WERI-Rb-1 (cell line): ENCODE measurements at regions not wholly inside any gene's neighbourhood (a gene's known extent, or its start where the extent isn't known, plus 50 kb on each side); places are given as distances from the start of the nearest gene placed in this dataset.

Experiments used
- DNase-seq: peaks from one replicate; pipeline ENCODE4 v3.0.0-alpha.2; 2020
- H3K27ac ChIP-seq: fragments of 250-450 bp; sonication (Bioruptor Pico); 2 replicates; pipeline ENCODE4 v1.5.1; 2020; ENCODE audit warnings: mild to moderate bottlenecking, moderate library complexity
- H3K27me3 ChIP-seq: fragments of 250-450 bp; sonication (Bioruptor Pico); 2 replicates; pipeline ENCODE4 v1.5.1; 2021; ENCODE audit warnings: mild to moderate bottlenecking, low read depth, moderate library complexity; ENCODE audit not compliant: insufficient read depth, severe bottlenecking
- H3K36me3 ChIP-seq: fragments of 250-450 bp; sonication (Bioruptor Pico); 2 replicates; pipeline ENCODE4 v1.5.1; 2020; ENCODE audit warnings: mild to moderate bottlenecking, moderate library complexity
- H3K4me3 ChIP-seq: 2 replicates; pipeline ENCODE4 v1.5.1; 2011; ENCODE audit warnings: low read depth, mild to moderate bottlenecking, control low read depth, low read length
- H3K9me3 ChIP-seq: fragments of 250-450 bp; sonication (Bioruptor Pico); 2 replicates; pipeline ENCODE4 v1.5.1; 2021; ENCODE audit warnings: mild to moderate bottlenecking, moderate library complexity; ENCODE audit not compliant: severe bottlenecking
- TF ChIP-seq, protein P1 (sequence below): IDR thresholded peaks from 2 replicates; pipeline ENCODE4 v1.5.1; 2011; ENCODE audit warnings: low read depth, mild to moderate bottlenecking, control low read depth, inconsistent platforms, low read length

DNA sequence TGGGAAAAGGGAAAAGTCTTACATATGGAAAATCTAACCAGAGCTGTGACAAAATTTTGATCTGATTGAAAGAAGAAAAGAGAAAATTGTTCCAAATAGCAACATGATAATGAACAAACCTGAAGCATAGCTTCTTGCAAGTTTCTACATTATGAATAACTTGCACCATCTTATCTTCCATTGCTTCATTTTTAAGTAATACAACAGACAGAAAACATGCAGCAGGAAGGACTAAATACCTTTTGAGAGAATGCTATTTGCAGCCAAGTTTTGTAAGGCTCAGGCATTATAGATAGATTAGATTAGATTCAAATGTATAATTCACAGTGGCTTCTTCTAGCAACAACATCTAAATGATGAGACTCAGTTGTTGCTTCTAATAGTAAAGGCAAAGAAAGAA is 441.4 kb downstream of the AEBP2 start:
- Histone ChIP-seq H3K4me3 (no peak overlapping the region), H3K36me3 (no peaks in the 10 kb centered on the region), H3K9me3 (no peaks in the 10 kb centered on the region), H3K27ac (no peak overlapping the region), H3K27me3 (no peaks in the 10 kb centered on the region)
- DNase-seq, result no peak
- TF ChIP-seq, protein P1, sequence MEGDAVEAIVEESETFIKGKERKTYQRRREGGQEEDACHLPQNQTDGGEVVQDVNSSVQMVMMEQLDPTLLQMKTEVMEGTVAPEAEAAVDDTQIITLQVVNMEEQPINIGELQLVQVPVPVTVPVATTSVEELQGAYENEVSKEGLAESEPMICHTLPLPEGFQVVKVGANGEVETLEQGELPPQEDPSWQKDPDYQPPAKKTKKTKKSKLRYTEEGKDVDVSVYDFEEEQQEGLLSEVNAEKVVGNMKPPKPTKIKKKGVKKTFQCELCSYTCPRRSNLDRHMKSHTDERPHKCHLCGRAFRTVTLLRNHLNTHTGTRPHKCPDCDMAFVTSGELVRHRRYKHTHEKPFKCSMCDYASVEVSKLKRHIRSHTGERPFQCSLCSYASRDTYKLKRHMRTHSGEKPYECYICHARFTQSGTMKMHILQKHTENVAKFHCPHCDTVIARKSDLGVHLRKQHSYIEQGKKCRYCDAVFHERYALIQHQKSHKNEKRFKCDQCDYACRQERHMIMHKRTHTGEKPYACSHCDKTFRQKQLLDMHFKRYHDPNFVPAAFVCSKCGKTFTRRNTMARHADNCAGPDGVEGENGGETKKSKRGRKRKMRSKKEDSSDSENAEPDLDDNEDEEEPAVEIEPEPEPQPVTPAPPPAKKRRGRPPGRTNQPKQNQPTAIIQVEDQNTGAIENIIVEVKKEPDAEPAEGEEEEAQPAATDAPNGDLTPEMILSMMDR, result no peak

DNA sequence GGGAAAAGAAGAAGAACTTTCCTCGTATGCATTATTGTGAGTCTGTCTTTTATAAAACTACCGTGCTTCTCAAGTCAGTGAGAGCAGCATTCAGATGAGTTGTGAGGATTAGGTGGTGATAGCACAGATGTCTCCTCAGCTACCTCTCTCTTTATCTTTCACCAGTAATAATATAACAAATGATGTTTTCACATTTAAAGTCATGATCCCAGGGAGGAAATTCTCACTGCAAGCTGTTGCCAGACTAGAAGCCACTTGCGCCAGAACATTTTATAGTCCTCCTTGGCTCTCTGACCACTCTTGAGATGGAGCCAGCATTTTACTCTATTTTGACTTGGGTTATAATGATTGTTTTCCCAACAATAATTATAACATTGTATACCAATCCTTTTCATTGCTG is 443.1 kb downstream of the AEBP2 start:
- no peak overlapping the region for H3K27ac ChIP-seq
- H3K27me3 ChIP-seq, result no peaks in the 10 kb centered on the region
- DNase-seq, result no peak
- no peak overlapping the region for H3K4me3 ChIP-seq
- H3K9me3 ChIP-seq, result no peaks in the 10 kb centered on the region
- no peaks in the 10 kb centered on the region for H3K36me3 ChIP-seq
- TF ChIP-seq, protein P1, result no peak

DNA sequence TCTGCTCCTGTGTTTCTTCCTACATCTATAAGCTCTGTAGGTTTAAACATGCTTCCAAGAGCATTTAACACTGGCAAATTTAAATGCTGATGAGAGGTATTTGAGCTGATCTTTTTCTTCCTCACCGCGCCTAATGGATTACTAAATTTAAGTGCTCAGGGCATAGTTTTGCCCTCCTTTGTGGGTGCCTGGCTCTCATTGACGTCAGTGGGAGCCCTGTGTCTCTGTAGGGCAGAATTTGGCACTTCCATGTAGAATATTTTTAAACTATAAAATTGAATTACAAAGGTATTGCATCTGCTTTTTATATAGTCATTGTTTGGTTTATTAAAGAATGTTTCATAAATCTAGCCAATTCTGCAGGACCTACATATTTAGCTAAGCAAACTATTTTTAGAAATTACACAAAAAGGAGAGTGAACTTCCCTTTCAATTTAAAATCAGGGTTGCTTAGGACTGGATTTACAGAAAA is 444.8 kb downstream of the AEBP2 start:
- H3K27ac ChIP-seq, result no peak overlapping the region
- no peaks in the 10 kb centered on the region for H3K27me3 ChIP-seq
- TF ChIP-seq, protein P1, result no peak
- DNase-seq, result no peak
- no peaks in the 10 kb centered on the region for H3K36me3 ChIP-seq
- no peaks in the 10 kb centered on the region for H3K9me3 ChIP-seq
- no peak overlapping the region for H3K4me3 ChIP-seq

DNA sequence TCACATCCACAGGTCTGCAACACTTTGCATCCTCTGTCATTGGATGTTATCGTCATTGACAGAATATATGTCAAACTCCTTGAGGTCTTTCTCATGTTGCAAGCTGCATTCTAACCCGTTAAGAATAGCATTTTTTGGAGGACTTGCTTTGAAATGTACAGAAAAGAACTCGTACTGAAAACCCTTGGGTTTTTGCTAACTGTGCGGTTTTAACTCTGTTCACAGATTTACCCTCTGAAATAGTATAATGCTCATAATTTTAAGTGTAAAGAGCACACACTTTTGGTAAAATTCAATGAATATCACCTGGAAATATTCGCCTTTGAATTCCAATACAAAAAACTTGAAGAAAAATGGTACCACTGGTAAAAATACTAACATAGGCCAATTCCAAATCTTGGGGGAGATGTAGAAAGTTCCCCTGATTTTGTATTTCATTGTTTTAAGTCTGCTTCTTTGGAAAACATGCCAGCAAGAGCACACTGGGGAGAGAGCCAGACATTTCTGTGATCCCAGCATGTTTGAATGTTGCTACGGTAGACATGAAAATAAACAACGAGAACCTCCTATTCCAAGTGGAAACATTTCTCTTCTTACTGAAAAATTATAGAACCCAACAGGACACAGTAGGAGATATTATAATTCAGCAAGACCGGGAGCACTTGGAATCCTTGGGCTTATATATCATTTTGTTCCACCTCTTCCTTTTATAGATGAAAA is 446.0 kb downstream of the AEBP2 start:
- DNase-seq, result no peak
- Histone ChIP-seq H3K9me3 (no peaks in the 10 kb centered on the region), H3K36me3 (no peaks in the 10 kb centered on the region), H3K27me3 (no peaks in the 10 kb centered on the region), H3K4me3 (no peak overlapping the region), H3K27ac (no peak overlapping the region)
- TF ChIP-seq, protein P1, result no peak

DNA sequence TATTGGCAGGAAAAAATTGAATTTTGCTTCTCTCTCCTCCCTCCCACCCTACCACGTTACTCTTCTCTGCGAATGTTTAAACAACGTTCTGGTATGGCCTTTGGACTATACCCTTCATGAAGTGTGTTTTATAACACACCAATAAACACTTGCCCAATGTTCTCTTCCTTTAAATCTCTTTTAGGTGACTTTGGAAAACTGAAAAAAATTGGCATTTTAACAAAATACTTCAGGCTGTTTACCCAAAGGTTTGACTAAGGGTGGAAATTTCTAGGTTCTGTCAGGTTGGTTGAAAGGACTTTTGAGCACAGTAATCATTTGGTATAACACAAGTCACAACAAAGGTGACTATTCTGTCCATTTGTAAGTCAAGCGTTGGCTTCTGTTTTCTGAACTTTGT is 446.8 kb downstream of the AEBP2 start:
- Histone ChIP-seq H3K27ac (no peak overlapping the region), H3K27me3 (no peaks in the 10 kb centered on the region), H3K9me3 (no peaks in the 10 kb centered on the region), H3K4me3 (no peak overlapping the region), H3K36me3 (no peaks in the 10 kb centered on the region)
- TF ChIP-seq, protein P1, result no peak
- DNase-seq, result no peak

DNA sequence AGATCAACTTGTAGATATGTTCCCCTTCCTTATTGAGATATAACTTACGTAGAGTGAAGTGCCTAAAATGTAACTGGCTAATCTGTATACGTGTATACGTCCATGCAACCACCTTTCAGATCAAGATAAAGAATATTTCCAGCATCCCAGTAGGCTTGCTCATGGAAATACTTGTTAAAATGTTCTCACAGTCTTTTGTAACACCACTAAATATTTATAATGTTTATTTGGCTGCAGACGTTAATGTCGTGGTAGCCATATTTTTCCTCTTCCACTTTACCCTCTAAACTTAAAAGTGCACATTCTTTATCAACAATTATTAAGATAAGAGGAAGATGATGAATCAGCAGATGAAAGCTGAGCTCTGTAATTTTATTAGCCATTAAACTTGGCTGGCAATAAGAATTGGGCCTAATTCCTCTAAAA is 447.4 kb downstream of the AEBP2 start:
- TF ChIP-seq, protein P1, result no peak
- H3K27ac ChIP-seq, result no peak overlapping the region
- H3K36me3 ChIP-seq, result no peaks in the 10 kb centered on the region
- no peaks in the 10 kb centered on the region for H3K9me3 ChIP-seq
- H3K27me3 ChIP-seq, result no peaks in the 10 kb centered on the region
- DNase-seq, result no peak
- H3K4me3 ChIP-seq, result no peak overlapping the region
